Mesenchymal stem cell (in vitro differentiated cells and primary cell): ENCODE measurements at regions not wholly inside any gene's neighbourhood (a gene's known extent, or its start where the extent isn't known, plus 50 kb on each side); places are given as distances from the start of the nearest gene placed in this dataset.

ENCODE experiments used
- DNase-seq: peaks from one replicate; pipeline ENCODE4 v3.0.0-alpha.2; 2013
- H2AFZ ChIP-seq: one replicate; pipeline ENCODE4 v1.6.1; 2013; ENCODE audit warnings: low read depth, mild to moderate bottlenecking, control low read depth, inconsistent platforms, low read length, moderate library complexity
- H2AK5ac ChIP-seq: 2 replicates; pipeline ENCODE4 v1.6.1; 2013; ENCODE audit warnings: low read length, moderate library complexity, mild to moderate bottlenecking, inconsistent platforms; ENCODE audit not compliant: severe bottlenecking
- H2BK120ac ChIP-seq: one replicate; pipeline ENCODE4 v1.6.1; 2013; ENCODE audit warnings: low read depth, mild to moderate bottlenecking, inconsistent platforms, low read length, moderate library complexity
- H2BK12ac ChIP-seq, 2 experiments: one replicate each; pipeline ENCODE4 v1.6.1; 2013; ENCODE audit warnings: inconsistent platforms in 2 of 2, low read length in 2 of 2, mild to moderate bottlenecking in 2 of 2, moderate library complexity in 2 of 2, control low read depth in 1 of 2
- H2BK15ac ChIP-seq: one replicate; pipeline ENCODE4 v1.6.1; 2013; ENCODE audit warnings: mild to moderate bottlenecking, low read depth, inconsistent platforms; ENCODE audit not compliant: poor library complexity, severe bottlenecking
- H2BK5ac ChIP-seq: 2 replicates; pipeline ENCODE4 v1.6.1; 2013; ENCODE audit warnings: low read depth, mild to moderate bottlenecking, low read length, control low read depth, inconsistent platforms; ENCODE audit not compliant: poor library complexity, severe bottlenecking
- H3K14ac ChIP-seq, 2 experiments: one replicate each; pipeline ENCODE4 v1.6.1; 2013; ENCODE audit warnings: inconsistent platforms in 2 of 2, low read length in 2 of 2, control low read depth in 1 of 2, mild to moderate bottlenecking in 1 of 2, moderate library complexity in 1 of 2
- H3K18ac ChIP-seq, 2 experiments: one replicate each; pipeline ENCODE4 v1.6.1; 2013; ENCODE audit warnings: inconsistent platforms in 2 of 2, low read length in 2 of 2, control low read depth in 1 of 2, low read depth in 1 of 2, mild to moderate bottlenecking in 1 of 2
- H3K23ac ChIP-seq, 2 experiments: one replicate each; pipeline ENCODE4 v1.6.1; 2013; ENCODE audit warnings: inconsistent platforms in 2 of 2, low read length in 2 of 2, mild to moderate bottlenecking in 2 of 2, moderate library complexity in 2 of 2, control low read depth in 1 of 2
- H3K27ac ChIP-seq: 2 replicates; pipeline ENCODE4 v1.5.1; 2013; ENCODE audit warnings: mild to moderate bottlenecking, moderate library complexity, low read length, control low read depth, inconsistent platforms; ENCODE audit not compliant: poor library complexity, severe bottlenecking
- H3K27me3 ChIP-seq, 2 experiments: 2 replicates each; pipeline versions ENCODE4 v1.6.1 to v1.7.0; 2013; ENCODE audit warnings: low read length in 2 of 2, mild to moderate bottlenecking in 2 of 2, moderate library complexity in 2 of 2, control low read depth in 1 of 2, inconsistent platforms in 1 of 2; ENCODE audit not compliant: control insufficient read depth in 1 of 2, insufficient read depth in 1 of 2
- H3K36me3 ChIP-seq, 2 experiments: 2 replicates each; pipeline versions ENCODE4 v1.6.1 to v1.7.0; 2013; ENCODE audit warnings: low read length in 2 of 2, control low read depth in 1 of 2, inconsistent platforms in 1 of 2, low read depth in 1 of 2, mild to moderate bottlenecking in 1 of 2; ENCODE audit not compliant: insufficient read depth in 2 of 2, control insufficient read depth in 1 of 2
- H3K4ac ChIP-seq, 2 experiments: one replicate each; pipeline ENCODE4 v1.6.1; 2013; ENCODE audit warnings: inconsistent platforms in 2 of 2, low read length in 2 of 2, mild to moderate bottlenecking in 2 of 2, moderate library complexity in 2 of 2, control low read depth in 1 of 2, low read depth in 1 of 2
- H3K4me1 ChIP-seq: 2 replicates; pipeline ENCODE4 v1.6.1; 2013; ENCODE audit warnings: low read depth, low read length, control low read depth; ENCODE audit not compliant: control insufficient read depth, insufficient read depth
- H3K4me2 ChIP-seq: 2 replicates; pipeline ENCODE4 v1.6.1; 2013; ENCODE audit warnings: low read length, mild to moderate bottlenecking, inconsistent platforms; ENCODE audit not compliant: poor library complexity, severe bottlenecking
- H3K4me3 ChIP-seq, 2 experiments: 2 replicates each; pipeline versions ENCODE4 v1.5.1 to v1.7.0; 2013; ENCODE audit warnings: low read length in 2 of 2, mild to moderate bottlenecking in 2 of 2, control low read depth in 1 of 2, low read depth in 1 of 2; ENCODE audit not compliant: insufficient read depth in 1 of 2
- H3K79me1 ChIP-seq: replicated peaks from 2 replicates; pipeline ENCODE4 v1.6.1; 2013; ENCODE audit warnings: mild to moderate bottlenecking, control low read depth, low read length, inconsistent platforms; ENCODE audit not compliant: poor library complexity, severe bottlenecking
- H3K9ac ChIP-seq: 2 replicates; pipeline ENCODE4 v1.7.0; 2013; ENCODE audit warnings: mild to moderate bottlenecking, low read length, moderate library complexity
- H3K9me3 ChIP-seq: 2 replicates; pipeline ENCODE4 v1.7.0; 2013; ENCODE audit warnings: mild to moderate bottlenecking, low read length; ENCODE audit not compliant: control insufficient read depth
- H4K8ac ChIP-seq: one replicate; pipeline ENCODE4 v1.6.1; 2013; ENCODE audit warnings: inconsistent platforms, mild to moderate bottlenecking, low read length, moderate library complexity
- H4K91ac ChIP-seq: one replicate; pipeline ENCODE4 v1.6.1; 2013; ENCODE audit warnings: mild to moderate bottlenecking, low read length, inconsistent platforms
- WGBS: methylation state at CpG from one replicate; pipeline ENCODE4 v1.1.7; 2013; ENCODE audit warnings: mixed read lengths; 5-methylcytosine and 5-hydroxymethylcytosine counted together

DNA sequence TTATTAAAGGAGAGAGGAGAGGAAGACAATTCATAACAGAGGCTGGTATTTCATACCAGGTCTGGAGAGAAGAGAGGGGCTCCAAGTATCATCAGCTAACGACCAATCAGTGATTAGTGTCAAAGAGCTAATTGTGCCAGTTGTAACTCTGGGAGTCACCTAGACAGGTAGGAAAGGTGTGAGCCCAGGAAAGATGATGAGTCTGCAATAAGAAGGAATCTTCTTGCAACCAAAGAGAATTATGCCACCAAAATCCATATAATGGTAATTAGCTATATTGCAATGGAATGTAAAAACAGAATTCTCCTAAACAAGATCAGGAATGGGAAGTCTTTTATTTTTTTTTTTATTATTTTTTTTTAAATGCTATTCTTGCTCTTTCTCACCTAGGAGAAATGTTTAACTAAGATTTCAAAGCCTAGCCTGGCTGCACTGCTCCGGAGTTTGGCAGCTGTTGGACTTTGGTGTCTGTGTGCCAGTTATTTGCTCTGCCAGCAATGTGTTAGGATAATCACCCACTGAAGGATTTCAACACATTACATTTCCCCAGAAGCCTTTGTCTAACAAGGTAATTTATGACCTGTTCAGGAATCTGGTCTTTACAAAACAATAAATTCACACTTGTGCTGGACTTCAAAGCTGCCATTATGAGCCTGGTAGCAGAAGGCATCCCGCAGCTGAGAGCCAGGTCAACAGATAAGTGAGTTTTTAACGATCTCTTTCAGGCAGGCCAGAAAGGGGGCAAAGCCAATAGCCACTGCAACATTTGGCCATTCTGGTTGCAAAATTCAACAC is 89.4 kb downstream of the FOXB1 start:
- Histone ChIP-seq H3K79me1 (no peaks in the 10 kb centered on the region), H3K4me3 (no peak overlapping the region), H3K14ac (no peak overlapping the region), H3K27ac (no peak overlapping the region), H4K8ac (no peak overlapping the region), H2BK12ac (no peak overlapping the region), H3K4me2 (no peak overlapping the region), H2AK5ac (no peak overlapping the region), H3K18ac (no peak overlapping the region), H3K27me3 (no peaks in the 10 kb centered on the region), H2BK5ac (no peak overlapping the region), H3K36me3 (no peaks in the 10 kb centered on the region), H3K23ac (no peak overlapping the region), H2BK15ac (no peak overlapping the region), H4K91ac (no peak overlapping the region), H3K4me1 (peaks cover 2% of the 10 kb centered on the region), H2BK120ac (no peak overlapping the region), H3K4ac (no peak overlapping the region), H2AFZ (no peak overlapping the region), H3K9ac (no peak overlapping the region), H3K9me3 (peaks cover 5% of the 10 kb centered on the region)
- DNase-seq, result no peak
- 33% methylated on average over 4 of the region's 4 CpGs for WGBS

DNA sequence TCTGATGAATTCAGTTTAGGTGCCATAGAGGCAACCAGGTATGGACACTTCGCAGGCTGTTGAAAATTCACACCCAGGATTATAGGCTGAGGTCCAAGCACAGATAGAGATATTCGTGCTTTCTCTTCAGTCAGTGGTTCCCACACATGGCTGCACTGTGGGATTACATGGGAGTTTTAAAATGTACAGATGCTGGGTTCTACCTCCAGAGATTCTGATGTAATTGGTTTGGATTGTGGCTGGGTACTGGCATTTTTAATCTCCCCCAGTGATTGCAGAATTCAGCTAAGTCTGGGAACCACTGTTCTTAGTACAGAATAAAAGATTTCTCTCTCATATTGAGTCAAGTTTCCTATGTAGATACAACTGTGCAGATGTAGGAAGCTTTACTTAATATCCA is 91.6 kb downstream of the FOXB1 start:
- no peak overlapping the region for H3K18ac ChIP-seq
- H3K4ac ChIP-seq, result no peak overlapping the region
- H3K27ac ChIP-seq, result no peak overlapping the region
- peaks cover 5% of the 10 kb centered on the region for H3K9me3 ChIP-seq
- no peaks in the 10 kb centered on the region for H3K79me1 ChIP-seq
- WGBS, result 62% methylated on average over 2 of the region's 2 CpGs
- no peaks in the 10 kb centered on the region for H3K27me3 ChIP-seq
- no peak overlapping the region for H2BK12ac ChIP-seq
- H4K91ac ChIP-seq, result no peak overlapping the region
- H3K9ac ChIP-seq, result peak overlapping the region; percentile 16
- no peaks in the 10 kb centered on the region for H3K36me3 ChIP-seq
- no peak overlapping the region for H2AFZ ChIP-seq
- no peak overlapping the region for H2BK5ac ChIP-seq
- no peak overlapping the region for H3K14ac ChIP-seq
- no peak overlapping the region for H4K8ac ChIP-seq
- no peak overlapping the region for H2BK15ac ChIP-seq
- no peak overlapping the region for H3K4me3 ChIP-seq
- DNase-seq, result no peak
- no peak overlapping the region for H2BK120ac ChIP-seq
- H3K4me1 ChIP-seq, result no peaks in the 10 kb centered on the region
- H2AK5ac ChIP-seq, result no peak overlapping the region
- no peak overlapping the region for H3K4me2 ChIP-seq
- H3K23ac ChIP-seq, result no peak overlapping the region

DNA sequence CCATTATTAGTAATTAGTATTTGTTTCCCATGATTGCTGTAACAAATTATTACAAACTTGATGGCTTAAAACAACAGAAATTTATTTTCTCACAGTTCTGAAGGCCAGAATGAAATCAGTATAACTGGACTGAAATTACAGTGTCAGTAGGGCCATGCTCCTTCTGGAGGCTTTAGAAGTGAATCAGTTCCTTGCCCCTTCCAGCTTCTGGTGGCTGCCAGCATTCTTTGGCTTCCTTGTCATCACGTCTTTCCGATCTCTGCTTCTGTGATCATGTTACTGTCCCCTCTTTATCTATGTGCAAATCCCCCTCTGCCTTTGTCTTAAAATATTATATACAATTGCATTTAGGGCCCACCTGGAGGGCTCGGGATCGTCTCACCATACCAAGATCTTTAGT is 92.0 kb downstream of the FOXB1 start:
- no peak overlapping the region for H2BK12ac ChIP-seq
- no peak overlapping the region for H3K27ac ChIP-seq
- H4K8ac ChIP-seq, result no peak overlapping the region
- no peak overlapping the region for H2BK15ac ChIP-seq
- no peak overlapping the region for H2BK120ac ChIP-seq
- H3K14ac ChIP-seq, result no peak overlapping the region
- no peak for DNase-seq
- H3K9ac ChIP-seq, result peak overlapping the region; percentile 16
- no peak overlapping the region for H3K4me3 ChIP-seq
- H2AK5ac ChIP-seq, result no peak overlapping the region
- H2BK5ac ChIP-seq, result no peak overlapping the region
- peaks cover under 1 to 2% of the 10 kb centered on the region in 2 experiments for H3K27me3 ChIP-seq
- WGBS, result 81% methylated on average over 4 of the region's 4 CpGs
- no peak overlapping the region for H3K18ac ChIP-seq
- H3K79me1 ChIP-seq, result no peaks in the 10 kb centered on the region
- no peaks in the 10 kb centered on the region for H3K36me3 ChIP-seq
- no peaks in the 10 kb centered on the region for H3K4me1 ChIP-seq
- H3K4ac ChIP-seq, result no peak overlapping the region
- no peak overlapping the region for H3K4me2 ChIP-seq
- H4K91ac ChIP-seq, result no peak overlapping the region
- H2AFZ ChIP-seq, result no peak overlapping the region
- peaks cover 5% of the 10 kb centered on the region for H3K9me3 ChIP-seq
- no peak overlapping the region for H3K23ac ChIP-seq

DNA sequence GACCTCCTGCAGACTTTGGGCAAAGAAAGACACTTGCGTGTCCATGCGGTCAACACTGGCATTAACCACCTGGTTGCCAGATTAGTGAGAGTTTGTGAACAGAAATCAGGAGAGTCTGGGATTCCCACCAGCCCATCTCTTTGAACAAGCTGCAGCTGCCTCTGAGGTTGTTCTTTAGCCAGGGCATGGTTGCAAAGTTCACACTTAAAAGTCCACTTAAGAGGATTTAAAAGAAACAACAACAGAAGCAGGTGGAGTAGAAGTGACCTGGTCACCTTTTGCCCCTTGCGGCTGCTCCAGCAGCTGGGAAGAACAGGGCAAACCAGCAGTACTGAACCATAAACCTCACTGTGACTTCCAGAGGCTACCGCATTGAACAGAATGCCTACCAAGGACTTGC is 97.3 kb downstream of the FOXB1 start:
- peaks cover 5% of the 10 kb centered on the region for H3K9me3 ChIP-seq

More for the DNA sequence above, 97.3 kb downstream of the FOXB1 start:
- Histone ChIP-seq H3K79me1 (no peaks in the 10 kb centered on the region), H3K4me3 (no peak overlapping the region), H4K8ac (no peak overlapping the region), H3K18ac (no peak overlapping the region), H3K4me1 (no peaks in the 10 kb centered on the region), H2BK12ac (no peak overlapping the region), H4K91ac (no peak overlapping the region), H2BK15ac (no peak overlapping the region), H2BK5ac (no peak overlapping the region), H3K23ac (no peak overlapping the region), H2BK120ac (no peak overlapping the region), H3K4ac (no peak overlapping the region), H2AK5ac (no peak overlapping the region), H3K14ac (no peak overlapping the region), H3K27me3 (peaks cover 7 to 9% of the 10 kb centered on the region in 2 experiments), H3K36me3 (no peaks in the 10 kb centered on the region), H3K4me2 (no peak overlapping the region), H3K27ac (no peak overlapping the region), H2AFZ (no peak overlapping the region), H3K9ac (no peak overlapping the region)
- WGBS, result 93% methylated on average over 4 of the region's 4 CpGs
- DNase-seq, result no peak
